ENCODE measurements at regions not wholly inside any gene's neighbourhood (a gene's known extent, or its start where the extent isn't known, plus 50 kb on each side); places are given as distances from the start of the nearest gene placed in this dataset.

DNA sequence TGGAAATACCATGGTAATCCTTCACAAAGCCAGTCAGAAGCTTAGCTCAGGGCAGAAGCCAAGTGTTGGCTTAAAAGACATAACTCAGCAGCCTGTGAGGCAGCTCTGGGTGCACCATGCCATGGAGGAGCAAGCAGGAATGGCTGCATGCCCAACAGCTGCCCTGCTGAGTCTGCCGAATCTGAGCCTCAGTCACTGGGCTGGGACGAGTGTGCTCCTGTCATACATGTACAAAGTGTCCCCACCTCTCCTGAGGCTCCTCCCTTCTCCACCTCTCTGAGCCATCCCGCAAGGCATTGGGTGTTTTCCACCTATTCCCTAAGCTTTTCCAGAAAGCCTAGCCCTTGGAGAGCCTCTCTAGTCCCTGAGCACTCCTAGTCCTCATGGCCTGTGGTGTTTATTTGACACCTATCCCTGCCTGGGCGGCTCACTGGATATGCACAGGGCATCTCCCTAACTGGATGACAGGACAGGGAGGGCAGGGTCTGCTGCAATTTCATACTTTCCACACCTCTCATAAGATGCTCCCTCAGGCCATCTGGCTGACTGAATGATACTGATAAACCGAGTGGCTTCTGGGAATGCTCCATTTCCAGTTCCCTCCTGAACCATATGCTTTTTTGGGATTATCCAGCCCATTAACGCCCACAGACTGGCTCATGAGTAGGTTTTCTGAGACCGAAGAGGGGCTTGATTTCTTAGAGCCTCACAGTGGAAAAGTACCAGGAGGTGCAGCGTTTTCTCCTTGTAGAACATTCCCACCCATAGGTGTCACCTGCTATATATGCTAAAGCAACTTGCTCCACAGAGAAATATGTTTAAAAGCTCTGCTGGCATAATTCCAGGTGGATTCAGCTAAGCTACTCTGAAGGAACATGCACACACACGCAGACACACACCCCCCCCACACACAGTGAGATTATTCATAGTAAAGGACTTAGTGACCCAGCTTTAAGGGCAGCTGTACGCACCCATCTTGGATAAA, 199.3 kb downstream of the SNX10 start:
- TF ChIP-seq, protein P1, sequence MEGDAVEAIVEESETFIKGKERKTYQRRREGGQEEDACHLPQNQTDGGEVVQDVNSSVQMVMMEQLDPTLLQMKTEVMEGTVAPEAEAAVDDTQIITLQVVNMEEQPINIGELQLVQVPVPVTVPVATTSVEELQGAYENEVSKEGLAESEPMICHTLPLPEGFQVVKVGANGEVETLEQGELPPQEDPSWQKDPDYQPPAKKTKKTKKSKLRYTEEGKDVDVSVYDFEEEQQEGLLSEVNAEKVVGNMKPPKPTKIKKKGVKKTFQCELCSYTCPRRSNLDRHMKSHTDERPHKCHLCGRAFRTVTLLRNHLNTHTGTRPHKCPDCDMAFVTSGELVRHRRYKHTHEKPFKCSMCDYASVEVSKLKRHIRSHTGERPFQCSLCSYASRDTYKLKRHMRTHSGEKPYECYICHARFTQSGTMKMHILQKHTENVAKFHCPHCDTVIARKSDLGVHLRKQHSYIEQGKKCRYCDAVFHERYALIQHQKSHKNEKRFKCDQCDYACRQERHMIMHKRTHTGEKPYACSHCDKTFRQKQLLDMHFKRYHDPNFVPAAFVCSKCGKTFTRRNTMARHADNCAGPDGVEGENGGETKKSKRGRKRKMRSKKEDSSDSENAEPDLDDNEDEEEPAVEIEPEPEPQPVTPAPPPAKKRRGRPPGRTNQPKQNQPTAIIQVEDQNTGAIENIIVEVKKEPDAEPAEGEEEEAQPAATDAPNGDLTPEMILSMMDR (IDR thresholded peaks at IDR 0.05): no peak
- TF ChIP-seq POLR2A (IDR thresholded peaks at IDR 0.05): no peak
- no peak overlapping the region for H3K4me3 ChIP-seq
- 84 to 92% methylated on average over 9 to 10 of the region's 10 CpGs for WGBS, 2 donors
- no peaks in the 10 kb centered on the region for H3K27me3 ChIP-seq
- H3K9me3 ChIP-seq: no peaks in the 10 kb centered on the region
- no peaks in the 10 kb centered on the region for H3K36me3 ChIP-seq (replicated peaks in 1 of 2; ENCODE audit: insufficient read depth in 1 of 2, low read depth in 2 of 2)
- intact Hi-C loops (cut with DNase I): no loop called here
- no peak for ATAC-seq
- peaks cover 31% of the 10 kb centered on the region for H3K4me1 ChIP-seq
- H3K27ac ChIP-seq: no peak overlapping the region
- DNase-seq: no peak

DNA sequence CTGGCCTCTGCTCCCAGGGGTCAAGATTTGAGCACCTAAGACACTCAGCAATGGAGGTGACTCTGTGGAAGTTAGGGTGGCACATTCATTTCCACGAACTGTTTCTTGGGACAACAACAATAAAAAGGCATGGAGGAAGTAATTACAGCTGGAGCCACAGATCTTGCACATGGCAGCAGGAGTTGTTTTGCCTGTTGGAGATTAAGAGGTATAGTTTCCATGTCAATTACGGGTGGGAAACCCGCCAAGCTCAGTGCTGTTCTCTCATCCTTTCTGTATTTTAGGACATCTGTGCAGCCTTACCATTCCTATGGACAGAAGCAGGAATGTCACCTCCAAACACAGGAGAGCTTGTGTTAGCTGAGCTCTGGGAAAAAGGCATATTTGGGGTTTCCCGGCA, 201.2 kb downstream of the SNX10 start:
- intact Hi-C loops (cut with DNase I): no loop called here
- Histone ChIP-seq H3K27ac (no peak overlapping the region), H3K36me3 (replicated peaks in 1 of 2; ENCODE audit: insufficient read depth in 1 of 2, low read depth in 2 of 2) (no peaks in the 10 kb centered on the region), H3K4me3 (no peak overlapping the region), H3K4me1 (peaks cover 31% of the 10 kb centered on the region), H3K27me3 (no peaks in the 10 kb centered on the region), H3K9me3 (no peaks in the 10 kb centered on the region)
- ATAC-seq (no peak), DNase-seq (no peak)
- TF ChIP-seq, protein P1 (IDR thresholded peaks at IDR 0.05): no peak
- TF ChIP-seq POLR2A (IDR thresholded peaks at IDR 0.05): no peak
- WGBS, 2 donors: 63 to 77% methylated on average over 4 of the region's 4 CpGs

DNA sequence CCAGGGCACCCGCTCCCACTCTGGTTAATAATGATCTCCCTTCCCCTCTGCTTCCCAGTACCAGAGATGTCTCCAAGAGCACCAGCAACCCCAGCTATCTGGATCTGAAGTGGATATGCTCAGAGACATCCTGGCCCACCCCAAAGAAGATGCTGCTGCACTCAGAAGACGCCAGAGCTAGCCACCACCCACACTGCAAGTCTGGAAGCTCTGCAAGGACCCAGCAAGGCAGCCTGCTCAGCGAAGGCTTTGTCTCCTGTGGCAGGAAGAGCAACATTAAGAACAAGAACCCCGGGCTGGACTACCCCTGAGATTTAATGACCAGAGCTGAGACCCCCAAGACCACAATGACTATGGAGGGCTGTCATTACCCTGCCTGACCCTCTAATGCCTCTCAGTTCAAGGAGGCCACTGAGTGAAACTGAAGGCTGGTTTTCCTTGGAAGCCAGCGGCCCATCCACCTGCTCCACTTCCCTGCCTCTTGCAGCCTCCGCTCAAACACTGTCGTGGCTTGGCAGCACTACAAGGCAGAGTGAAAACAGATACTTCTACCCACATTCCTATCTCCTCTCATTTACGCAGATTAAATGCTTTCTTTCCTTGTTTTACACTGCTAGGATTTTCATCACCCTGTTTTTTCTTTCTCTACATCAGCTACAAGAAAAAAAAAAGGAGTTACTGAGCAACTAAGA, 202.2 kb downstream of the SNX10 start:
- TF ChIP-seq POLR2A (IDR thresholded peaks at IDR 0.05): no peak
- TF ChIP-seq, protein P1 (IDR thresholded peaks at IDR 0.05): no peak
- Histone ChIP-seq H3K9me3 (no peaks in the 10 kb centered on the region), H3K27me3 (no peaks in the 10 kb centered on the region), H3K4me3 (no peak overlapping the region), H3K36me3 (replicated peaks in 1 of 2; ENCODE audit: insufficient read depth in 1 of 2, low read depth in 2 of 2) (no peaks in the 10 kb centered on the region), H3K4me1 (peaks cover 36% of the 10 kb centered on the region), H3K27ac (no peak overlapping the region)
- peak; percentile 30 for ATAC-seq
- 47 to 68% methylated on average over 5 to 8 of the region's 8 CpGs for WGBS, 2 donors
- intact Hi-C loops (cut with DNase I): no loop called here
- DNase-seq: peak in 1 of 4 donors; percentile 68

DNA sequence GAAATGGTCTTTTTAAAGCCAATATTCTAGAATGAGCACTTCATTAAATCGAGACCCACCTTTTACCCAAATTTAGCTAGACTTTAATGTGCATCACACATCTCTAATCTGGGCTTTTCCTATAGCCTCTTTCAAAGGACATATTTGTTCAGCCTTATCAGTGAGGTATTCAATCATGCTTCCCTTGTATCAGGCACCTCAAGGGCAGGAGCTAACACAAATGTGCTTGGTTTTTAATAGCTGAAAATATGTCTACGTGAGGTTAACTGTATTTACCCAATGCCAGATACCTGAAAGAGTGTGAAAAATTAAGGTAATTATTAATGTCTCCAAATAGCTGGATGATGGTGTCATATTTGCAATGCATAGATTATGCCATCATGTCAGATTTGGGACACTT, 203.9 kb downstream of the SNX10 start:
- no peak overlapping the region for H3K4me3 ChIP-seq

More for the DNA sequence above, 203.9 kb downstream of the SNX10 start:
- DNase-seq: no peak
- 25 to 27% methylated on average over 2 of the region's 2 CpGs for WGBS, 2 donors
- H3K4me1 ChIP-seq: peaks cover 41% of the 10 kb centered on the region
- H3K36me3 ChIP-seq (replicated peaks in 1 of 2; ENCODE audit: insufficient read depth in 1 of 2, low read depth in 2 of 2): no peaks in the 10 kb centered on the region
- H3K9me3 ChIP-seq: no peaks in the 10 kb centered on the region
- intact Hi-C loops (cut with DNase I): no loop called here
- TF ChIP-seq POLR2A (IDR thresholded peaks at IDR 0.05): no peak
- ATAC-seq: peak; percentile 48
- no peaks in the 10 kb centered on the region for H3K27me3 ChIP-seq
- no peak overlapping the region for H3K27ac ChIP-seq
